ENCODE measurements at regions not wholly inside any gene's neighbourhood (a gene's known extent, or its start where the extent isn't known, plus 50 kb on each side); places are given as distances from the start of the nearest gene placed in this dataset.
A peak's percentile ranks its signal among the peaks of the same experiment; 100 is the strongest.

- Histone ChIP-seq H3K4me2 (ENCODE audit: low read length) (peak overlapping the region; percentile 86), H3K36me3 (ENCODE audit: insufficient read depth, low read length) (no peaks in the 10 kb centered on the region), H3K9me3 (ENCODE audit: insufficient read depth, low read depth, low read length) (no peaks in the 10 kb centered on the region), H3K27ac (ENCODE audit: low read depth, low read length) (peak overlapping the region; percentile 94), H3K27me3 (ENCODE audit: insufficient read depth, low read length) (peaks cover 28% of the 10 kb centered on the region), H3K9ac (ENCODE audit: low read length) (peak overlapping the region; percentile 95), H4K20me1 (ENCODE audit: insufficient read depth, low read length) (peaks cover 11% of the 10 kb centered on the region), H2AFZ (ENCODE audit: low read depth, low read length) (peak overlapping the region; percentile 86), H3K79me2 (ENCODE audit: insufficient read depth, low read length) (peaks cover 28% of the 10 kb centered on the region), H3K4me1 (ENCODE audit: insufficient read depth, low read length) (peaks cover 32% of the 10 kb centered on the region), H3K4me3 (ENCODE audit: insufficient read depth, low read depth, low read length) (peak overlapping the region; percentile 82)
- DNase-seq (ENCODE audit: low read depth) (peak; percentile 55), FAIRE-seq (no peak)
- peaks cover 7% of the 10 kb centered on the region for H3K36me3 Mint-ChIP-seq (ENCODE audit: low read depth, unreplicated experiment)
- peaks cover 11% of the 10 kb centered on the region for H3K9me3 Mint-ChIP-seq (ENCODE audit: unreplicated experiment)
- TF ChIP-seq EZH2 (IDR thresholded peaks at IDR 0.05; ENCODE audit: insufficient read depth, low read length) (no peak), CTCF (IDR thresholded peaks at IDR 0.05; ENCODE audit: insufficient read depth, low read depth, low read length) (no peak)
- H3K4me3 Mint-ChIP-seq (ENCODE audit: unreplicated experiment) = peak overlapping the region; percentile 81
- H3K27me3 Mint-ChIP-seq (ENCODE audit: low read depth, unreplicated experiment) = peaks cover 23% of the 10 kb centered on the region
- H3K4me1 Mint-ChIP-seq (ENCODE audit: low read depth, unreplicated experiment) = peaks cover 29% of the 10 kb centered on the region
- peak overlapping the region; percentile 92 for H3K27ac Mint-ChIP-seq (ENCODE audit: unreplicated experiment)
These were observed 110.5 kb downstream of the KCNRG start for GRCh38 chr13:50125554-50126262.

GRCh38 chr13:50126263-50126992, 111.2 kb downstream of the KCNRG start:
- peak overlapping the region; percentile 86 for H3K4me2 ChIP-seq (ENCODE audit: low read length)

More at GRCh38 chr13:50126263-50126992, 111.2 kb downstream of the KCNRG start:
- Histone ChIP-seq H3K27me3 (ENCODE audit: insufficient read depth, low read length) (peaks cover 35% of the 10 kb centered on the region), H3K4me1 (ENCODE audit: insufficient read depth, low read length) (peaks cover 34% of the 10 kb centered on the region), H3K9ac (ENCODE audit: low read length) (peak overlapping the region; percentile 95), H3K36me3 (ENCODE audit: insufficient read depth, low read length) (no peaks in the 10 kb centered on the region), H3K4me3 (ENCODE audit: insufficient read depth, low read depth, low read length) (peak overlapping the region; percentile 82), H3K79me2 (ENCODE audit: insufficient read depth, low read length) (peaks cover 21% of the 10 kb centered on the region), H4K20me1 (ENCODE audit: insufficient read depth, low read length) (peaks cover 18% of the 10 kb centered on the region), H3K9me3 (ENCODE audit: insufficient read depth, low read depth, low read length) (no peaks in the 10 kb centered on the region), H2AFZ (ENCODE audit: low read depth, low read length) (peak overlapping the region; percentile 86), H3K27ac (ENCODE audit: low read depth, low read length) (peak overlapping the region; percentile 94)
- H3K4me3 Mint-ChIP-seq (ENCODE audit: unreplicated experiment) = peak overlapping the region; percentile 81
- H3K9me3 Mint-ChIP-seq (ENCODE audit: unreplicated experiment) = peaks cover 13% of the 10 kb centered on the region
- H3K36me3 Mint-ChIP-seq (ENCODE audit: low read depth, unreplicated experiment) = peaks cover 7% of the 10 kb centered on the region
- peak overlapping the region; percentile 92 for H3K27ac Mint-ChIP-seq (ENCODE audit: unreplicated experiment)
- no peak for DNase-seq (ENCODE audit: low read depth)
- TF ChIP-seq CTCF (IDR thresholded peaks at IDR 0.05; ENCODE audit: insufficient read depth, low read depth, low read length) (no peak), EZH2 (IDR thresholded peaks at IDR 0.05; ENCODE audit: insufficient read depth, low read length) (no peak)
- H3K27me3 Mint-ChIP-seq (ENCODE audit: low read depth, unreplicated experiment) = peaks cover 29% of the 10 kb centered on the region
- peaks cover 29% of the 10 kb centered on the region for H3K4me1 Mint-ChIP-seq (ENCODE audit: low read depth, unreplicated experiment)
- FAIRE-seq = no peak

Measured in astrocyte (in vitro differentiated cells and primary cell).